Sigmoid colon (tissue), 6 donors: ENCODE measurements at regions not wholly inside any gene's neighbourhood (a gene's known extent, or its start where the extent isn't known, plus 50 kb on each side); places are given as distances from the start of the nearest gene placed in this dataset.
A peak's percentile ranks its signal among the peaks of the same experiment; 100 is the strongest.
"Not testable (repeated sequence)": the region's sequence is repeated elsewhere in the genome, so short reads cannot be mapped to it uniquely, and the experiment has no call there.

Experiments
- DNase-seq: peaks from one replicate; pipeline ENCODE4 v3.0.0-alpha.2; 2019
- H3K27ac ChIP-seq, 4 donors: fragments of 200-600 bp; sonication (generic); one replicate each; pipeline ENCODE4 v1.5.1; 2016 to 2019; ENCODE audit warnings: mild to moderate bottlenecking in 1 of 4
- H3K27me3 ChIP-seq, 3 donors: fragments of 200-600 bp; sonication (generic); one replicate each; pipeline ENCODE4 v1.5.1; 2019; ENCODE audit warnings: mild to moderate bottlenecking in 1 of 3
- H3K36me3 ChIP-seq, 4 donors: fragments of 200-600 bp; sonication (generic); one replicate each; pipeline ENCODE4 v1.5.1; 2016 to 2019
- H3K4me1 ChIP-seq, 4 donors: fragments of 200-600 bp; sonication (generic); one replicate each; pipeline ENCODE4 v1.5.1; 2017 to 2019
- H3K4me3 ChIP-seq, 4 donors: fragments of 200-600 bp; sonication (generic); one replicate each; pipeline ENCODE4 v1.5.1; 2017 to 2019; ENCODE audit warnings: mild to moderate bottlenecking in 2 of 4, moderate library complexity in 1 of 4
- H3K9me3 ChIP-seq, 4 donors: fragments of 200-600 bp in 3 of 4; sonication (generic) in 3 of 4; one replicate each; pipeline versions ENCODE4 v1.5.1 to v1.6.1; 2013 to 2019
- CTCF ChIP-seq, 4 experiments: fragments of 450-650 bp in 3 of 4; fragments of 200-600 bp in 1 of 4; IDR thresholded peaks; one replicate each; pipeline ENCODE4 v1.5.1; 2016 to 2019; ENCODE audit warnings: antibody characterized with exemption in 4 of 4, mild to moderate bottlenecking in 3 of 4, moderate library complexity in 2 of 4
- EP300 ChIP-seq, 4 donors: sonication (generic); formaldehyde crosslinking; IDR thresholded peaks; one replicate each; pipeline ENCODE4 v1.6.1; 2017; ENCODE audit warnings: antibody characterized with exemption in 4 of 4
- POLR2A ChIP-seq, 2 donors: fragments of 450-650 bp; IDR thresholded peaks; one replicate each; pipeline ENCODE4 v1.6.1; 2016; ENCODE audit warnings: antibody characterized with exemption in 2 of 2, mild to moderate bottlenecking in 2 of 2, moderate library complexity in 2 of 2
- POLR2AphosphoS5 ChIP-seq, 4 donors: sonication (generic); formaldehyde crosslinking; IDR thresholded peaks; one replicate each; pipeline ENCODE4 v1.6.1; 2017; ENCODE audit warnings: antibody characterized with exemption in 4 of 4
- WGBS, 2 donors: extraction: QIAGEN DNeasy Blood & Tissue Kit; methylation state at CpG; one replicate each; pipeline ENCODE4 v1.1.7; 2013; 5-methylcytosine and 5-hydroxymethylcytosine counted together
- intact Hi-C: fragments of 100-400 bp; cut with DNase I; formaldehyde crosslinking; loops from one replicate; pipeline ENCODE4 v1.15.1; 2023
- donor health status: healthy with polysubstance abuse.
- donor health status: healthy.

DNA sequence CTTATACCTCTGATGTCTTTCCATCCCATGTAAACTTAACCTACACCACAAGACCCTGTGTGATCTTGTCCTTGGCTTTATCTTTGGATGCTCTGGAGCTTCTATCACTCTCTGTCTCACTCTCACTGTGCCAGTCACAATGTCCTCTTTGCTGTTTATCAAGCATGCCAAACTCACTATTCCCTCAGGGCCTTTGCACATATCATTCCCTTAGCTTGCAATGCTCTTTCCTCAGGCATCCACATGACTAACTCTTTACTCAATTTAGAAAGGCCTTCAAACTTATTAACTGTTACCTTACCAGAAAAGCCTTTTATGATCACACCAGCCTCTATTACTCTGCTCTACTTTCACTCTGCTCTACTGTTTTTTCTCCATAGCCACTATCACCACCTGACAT lies 354.1 kb downstream of the RFC3 start:
- Histone ChIP-seq H3K4me3 (no peak overlapping the region), H3K9me3 (no peaks in the 10 kb centered on the region), H3K36me3 (no peaks in the 10 kb centered on the region), H3K4me1 (peaks cover 0 to 27% (median 14%) of the 10 kb centered on the region in 4 donors), H3K27me3 (no peaks in the 10 kb centered on the region), H3K27ac (no peak overlapping the region)
- DNase-seq: no peak
- no peak for TF ChIP-seq POLR2AphosphoS5 (IDR thresholded peaks at IDR 0.05)
- intact Hi-C loops: no loop called here

DNA sequence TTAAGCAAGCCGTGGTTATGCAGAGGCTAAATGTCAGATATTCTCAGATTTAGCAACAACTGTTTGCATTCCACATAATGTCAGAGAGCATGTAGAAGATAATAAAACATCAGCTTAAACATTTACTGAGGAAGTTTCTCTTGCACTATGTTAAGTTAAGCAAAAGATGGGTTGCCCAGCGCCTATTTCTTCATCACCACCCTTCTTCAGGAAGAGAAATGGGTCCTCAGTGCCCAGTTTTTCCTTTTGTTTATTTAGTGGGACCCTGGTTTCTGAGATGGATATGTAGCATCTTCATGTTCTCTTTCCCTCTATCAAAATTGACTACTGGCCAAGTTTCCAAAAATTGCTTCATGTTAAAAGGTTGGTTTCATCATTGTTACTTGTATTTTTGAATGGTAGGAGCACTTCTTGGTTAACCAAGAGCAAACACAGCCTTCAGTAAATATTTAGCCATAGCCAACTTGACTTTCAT lies 356.8 kb downstream of the RFC3 start:
- DNase-seq: no peak
- Histone ChIP-seq H3K9me3 (no peaks in the 10 kb centered on the region), H3K4me1 (peaks cover 0 to 29% (median 16%) of the 10 kb centered on the region in 4 donors), H3K4me3 (no peak overlapping the region), H3K27ac (no peak overlapping the region), H3K36me3 (no peaks in the 10 kb centered on the region), H3K27me3 (no peaks in the 10 kb centered on the region)
- TF ChIP-seq CTCF (IDR thresholded peaks at IDR 0.05) (no peak), POLR2AphosphoS5 (IDR thresholded peaks at IDR 0.05) (no peak), EP300 (IDR thresholded peaks at IDR 0.05) (no peak)
- intact Hi-C loops: no loop called here
- 71 to 78% methylated on average over 2 of the region's 2 CpGs for WGBS, 2 donors

- Histone ChIP-seq H3K27ac (no peak overlapping the region), H3K27me3 (no peaks in the 10 kb centered on the region), H3K9me3 (no peaks in the 10 kb centered on the region), H3K4me3 (no peak overlapping the region), H3K4me1 (peaks cover 0 to 29% (median 16%) of the 10 kb centered on the region in 4 donors), H3K36me3 (no peaks in the 10 kb centered on the region)
- TF ChIP-seq EP300 (IDR thresholded peaks at IDR 0.05): no peak
- WGBS, 2 donors: 92 to 96% methylated on average over 2 of the region's 2 CpGs
- DNase-seq: no peak
- intact Hi-C loops: no loop called here
Observed at GRCh38 chr13:34175551-34175950, 357.6 kb downstream of the RFC3 start.

DNA sequence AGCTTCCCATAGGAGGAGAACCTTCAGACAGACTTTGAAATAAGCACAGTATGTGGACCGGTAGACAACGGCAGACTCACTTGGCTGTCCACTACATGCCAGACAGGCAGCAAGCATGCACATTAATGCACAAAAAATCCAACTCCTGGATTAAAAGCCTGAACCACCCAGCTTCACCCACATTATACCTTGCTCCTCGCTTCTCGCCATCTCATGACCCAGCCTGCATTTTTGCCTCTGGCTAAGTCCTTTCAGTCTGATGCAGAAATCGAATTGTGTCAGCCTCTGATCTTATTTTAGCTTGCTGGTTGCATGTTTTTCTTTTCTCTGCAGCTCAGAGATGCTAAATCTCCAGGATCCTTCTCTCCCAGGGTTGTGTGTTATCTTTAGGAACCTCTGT lies 358.7 kb downstream of the RFC3 start:
- intact Hi-C loops: no loop called here
- Histone ChIP-seq H3K4me3 (no peak overlapping the region), H3K9me3 (no peaks in the 10 kb centered on the region), H3K4me1 (peaks cover 0 to 29% (median 16%) of the 10 kb centered on the region in 4 donors), H3K27me3 (no peaks in the 10 kb centered on the region), H3K27ac (peak overlapping the region in 1 of 4 donors; percentile 20), H3K36me3 (no peaks in the 10 kb centered on the region)
- 85 to 89% methylated on average over 5 of the region's 5 CpGs for WGBS, 2 donors
- DNase-seq: no peak
- TF ChIP-seq EP300 (IDR thresholded peaks at IDR 0.05) (no peak), POLR2AphosphoS5 (IDR thresholded peaks at IDR 0.05) (no peak), CTCF (IDR thresholded peaks at IDR 0.05) (no peak), POLR2A (IDR thresholded peaks at IDR 0.05) (no peak)

DNA sequence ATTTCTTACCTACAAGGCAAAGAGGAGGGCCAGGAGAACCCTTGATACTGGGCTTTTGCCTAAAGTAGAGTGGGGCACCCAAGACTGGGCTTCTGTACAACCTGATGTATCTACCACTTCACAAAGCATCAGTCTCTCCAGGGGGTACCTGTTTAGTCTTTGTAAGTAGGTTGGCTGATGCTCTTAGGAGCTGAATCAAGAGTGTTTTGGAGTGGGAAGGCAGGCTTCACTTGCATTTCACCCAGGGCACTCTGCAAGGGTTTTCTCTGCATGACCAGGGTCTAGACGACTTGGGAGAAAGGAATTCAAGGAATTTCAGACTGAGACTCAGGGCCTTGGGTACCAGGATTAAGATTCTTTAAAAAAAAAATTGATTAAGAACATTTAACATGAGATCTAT lies 361.5 kb downstream of the RFC3 start:
- no peak for TF ChIP-seq CTCF (IDR thresholded peaks at IDR 0.05)
- TF ChIP-seq POLR2AphosphoS5 (IDR thresholded peaks at IDR 0.05): no peak
- TF ChIP-seq POLR2A (IDR thresholded peaks at IDR 0.05): no peak
- TF ChIP-seq EP300 (IDR thresholded peaks at IDR 0.05): no peak
- no peak overlapping the region for H3K27ac ChIP-seq
- 59 to 76% methylated on average over 1 of the region's 1 CpG for WGBS, 2 donors
- H3K9me3 ChIP-seq: no peaks in the 10 kb centered on the region
- DNase-seq: no peak
- no peak overlapping the region for H3K4me3 ChIP-seq
- no peaks in the 10 kb centered on the region for H3K36me3 ChIP-seq
- no peaks in the 10 kb centered on the region for H3K27me3 ChIP-seq
- intact Hi-C loops: no loop called here
- H3K4me1 ChIP-seq: peaks cover 0 to 28% (median 14%) of the 10 kb centered on the region in 4 donors

DNA sequence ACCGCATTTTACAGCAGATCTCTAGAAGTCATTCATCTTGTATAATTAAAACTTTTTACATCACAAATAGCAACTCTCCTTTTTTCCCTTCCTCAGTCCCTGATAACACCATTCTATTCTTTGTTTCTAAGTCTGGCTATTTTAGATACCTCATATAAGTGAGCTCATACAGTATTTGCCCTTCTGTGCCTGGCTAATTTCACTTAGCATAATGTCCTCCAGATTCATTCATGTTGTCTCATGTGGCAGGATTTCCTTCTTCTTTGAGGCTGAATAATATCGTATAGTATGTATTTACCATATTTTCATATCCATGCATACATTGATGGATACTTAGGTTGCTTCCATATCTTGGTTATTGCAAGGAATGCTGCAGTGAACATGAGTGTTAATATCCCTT lies 362.0 kb downstream of the RFC3 start:
- 90 to 92% methylated on average over 2 of the region's 2 CpGs for WGBS, 2 donors
- no peaks in the 10 kb centered on the region for H3K9me3 ChIP-seq
- no peaks in the 10 kb centered on the region for H3K27me3 ChIP-seq
- H3K4me1 ChIP-seq: peaks cover 0 to 23% (median 13%) of the 10 kb centered on the region in 4 donors
- no peak overlapping the region for H3K4me3 ChIP-seq
- no peak for DNase-seq
- no peak overlapping the region for H3K27ac ChIP-seq
- no peaks in the 10 kb centered on the region for H3K36me3 ChIP-seq
- intact Hi-C loops: no loop called here
- no peak for TF ChIP-seq POLR2A (IDR thresholded peaks at IDR 0.05)
- no peak for TF ChIP-seq EP300 (IDR thresholded peaks at IDR 0.05)
- no peak for TF ChIP-seq CTCF (IDR thresholded peaks at IDR 0.05)
- no peak for TF ChIP-seq POLR2AphosphoS5 (IDR thresholded peaks at IDR 0.05)

DNA sequence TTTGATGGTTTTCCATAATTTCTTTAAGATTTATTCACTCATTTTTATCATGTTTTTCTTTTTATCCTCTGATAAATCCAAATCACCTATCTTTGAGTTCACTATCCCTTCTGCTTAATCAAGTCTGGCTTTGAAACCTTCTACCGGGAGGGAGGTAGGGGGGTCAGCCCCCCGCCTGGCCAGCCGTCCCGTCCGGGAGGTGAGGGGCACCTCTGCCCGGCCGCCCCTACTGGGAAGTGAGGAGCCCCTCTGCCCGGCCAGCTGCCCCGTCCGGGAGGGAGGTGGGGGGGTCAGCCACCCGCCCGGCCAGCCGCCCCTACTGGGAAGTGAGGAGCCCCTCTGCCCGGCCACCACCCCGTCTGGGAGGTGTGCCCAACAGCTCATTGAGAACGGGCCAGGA lies 363.3 kb downstream of the RFC3 start:
- 96 to 97% methylated on average over 16 of the region's 16 CpGs for WGBS, 2 donors
- H3K27me3 ChIP-seq, H3K4me3 ChIP-seq, H3K27ac ChIP-seq, H3K36me3 ChIP-seq, H3K9me3 ChIP-seq, intact Hi-C loops, DNase-seq: not testable (repeated sequence)
- peaks cover 0 to 12% (median 9%) of the 10 kb centered on the region in 4 donors for H3K4me1 ChIP-seq
